ENCODE measurements at regions not wholly inside any gene's neighbourhood (a gene's known extent, or its start where the extent isn't known, plus 50 kb on each side); places are given as distances from the start of the nearest gene placed in this dataset.

GRCh38 chr6:140790109-140790508 is 1342.6 kb upstream of the GJE1 start:
- TF ChIP-seq CTCF (conservative IDR thresholded peaks at IDR 0.05; ENCODE audit: low read depth, low read length) (no peak), EZH2 (IDR thresholded peaks at IDR 0.05; ENCODE audit: borderline replicate concordance, low read depth, low read length, poor library complexity, severe bottlenecking) (no peak)

Measured in A673 (cell line).